GM23338 (cell line): ENCODE measurements at regions not wholly inside any gene's neighbourhood (a gene's known extent, or its start where the extent isn't known, plus 50 kb on each side); places are given as distances from the start of the nearest gene placed in this dataset.

Experiments
- ATAC-seq: fragments of 200-7000 bp; cut with Tn5 transposase; 3 replicates; pipeline ENCODE4 v1.9.1; 2020
- DNase-seq: peaks from one replicate; pipeline ENCODE4 v3.0.0-alpha.2; 2015; ENCODE audit warnings: low spot score
- H2AFZ ChIP-seq: fragments of 200-600 bp; sonication (generic); 2 replicates; pipeline ENCODE4 v1.8.0; 2016; ENCODE audit warnings: antibody characterized with exemption, mild to moderate bottlenecking, moderate library complexity
- H3F3A ChIP-seq: fragments of 200-600 bp; sonication (generic); replicated peaks from 2 replicates; pipeline ENCODE4 v1.8.0; 2017; ENCODE audit warnings: antibody characterized with exemption, mixed run types, low read depth
- H3K27ac ChIP-seq: fragments of 200-600 bp; sonication (generic); 2 replicates; pipeline ENCODE4 v1.6.1; 2016; ENCODE audit warnings: low read depth
- H3K27me3 ChIP-seq: fragments of 200-600 bp; sonication (generic); 2 replicates; pipeline ENCODE4 v1.8.0; 2016; ENCODE audit warnings: mild to moderate bottlenecking, mixed run types, moderate library complexity; ENCODE audit not compliant: insufficient read depth
- H3K36me3 ChIP-seq: fragments of 200-600 bp; sonication (generic); 2 replicates; pipeline ENCODE4 v1.8.0; 2016; ENCODE audit warnings: mild to moderate bottlenecking; ENCODE audit not compliant: insufficient read depth
- H3K4me1 ChIP-seq: fragments of 200-600 bp; sonication (generic); 2 replicates; pipeline ENCODE4 v1.8.0; 2016; ENCODE audit warnings: mild to moderate bottlenecking, moderate library complexity; ENCODE audit not compliant: insufficient read depth
- H3K4me2 ChIP-seq: fragments of 200-600 bp; sonication (generic); 2 replicates; pipeline ENCODE4 v1.7.1; 2017; ENCODE audit warnings: mixed run types
- H3K4me3 ChIP-seq: fragments of 200-600 bp; sonication (generic); 2 replicates; pipeline ENCODE4 v1.6.1; 2016; ENCODE audit warnings: mixed run types
- H3K79me2 ChIP-seq: fragments of 200-600 bp; sonication (generic); replicated peaks from 2 replicates; pipeline ENCODE4 v1.8.0; 2017; ENCODE audit warnings: mild to moderate bottlenecking; ENCODE audit not compliant: insufficient read depth
- H3K9me2 ChIP-seq: fragments of 200-600 bp; sonication (generic); 2 replicates; pipeline ENCODE4 v1.8.0; 2017; ENCODE audit not compliant: insufficient read depth
- H4K20me1 ChIP-seq: fragments of 200-600 bp; sonication (generic); replicated peaks from 2 replicates; pipeline ENCODE4 v1.8.0; 2017; ENCODE audit warnings: mild to moderate bottlenecking; ENCODE audit not compliant: insufficient read depth
- H3K27ac Mint-ChIP-seq: 2 replicates; pipeline ENCODE4 v1.8.0; 2020; ENCODE audit warnings: inconsistent platforms, mild to moderate bottlenecking, moderate library complexity, mixed read lengths
- H3K27me3 Mint-ChIP-seq: 3 replicates; pipeline ENCODE4 v1.8.0; 2022; ENCODE audit warnings: low read depth, mild to moderate bottlenecking, moderate library complexity, mixed read lengths, inconsistent platforms; ENCODE audit not compliant: insufficient read depth, poor library complexity
- H3K36me3 Mint-ChIP-seq: 3 replicates; pipeline ENCODE4 v1.8.0; 2021; ENCODE audit warnings: low read depth, mild to moderate bottlenecking, inconsistent platforms, moderate library complexity, mixed read lengths
- H3K4me1 Mint-ChIP-seq: 3 replicates; pipeline ENCODE4 v1.8.0; 2020; ENCODE audit warnings: mild to moderate bottlenecking, inconsistent platforms, mixed read lengths
- H3K4me3 Mint-ChIP-seq: 3 replicates; pipeline ENCODE4 v1.8.0; 2021; ENCODE audit warnings: moderate library complexity, mild to moderate bottlenecking, inconsistent platforms, mixed read lengths
- H3K9me3 Mint-ChIP-seq: 3 replicates; pipeline ENCODE4 v1.8.0; 2020; ENCODE audit warnings: moderate library complexity, mild to moderate bottlenecking, inconsistent platforms, mixed read lengths
- CREB1 ChIP-seq: fragments of 250-450 bp; sonication (Bioruptor Pico); IDR thresholded peaks from 2 replicates; pipeline ENCODE4 v1.5.0; 2020; ENCODE audit warnings: low read depth, mild to moderate bottlenecking, moderate library complexity
- EZH2 ChIP-seq: fragments of 200-600 bp; sonication (generic); IDR thresholded peaks from one replicate; pipeline ENCODE4 v1.8.0; 2017; ENCODE audit warnings: antibody characterized with exemption, mild to moderate bottlenecking, low read depth; ENCODE audit not compliant: unreplicated experiment
- EZH2phosphoT487 ChIP-seq: fragments of 200-600 bp; sonication (generic); IDR thresholded peaks from one replicate; pipeline ENCODE4 v1.8.1; 2018; ENCODE audit warnings: antibody characterized with exemption; ENCODE audit not compliant: unreplicated experiment
- ZNF114 ChIP-seq: fragments of 250-450 bp; sonication (Bioruptor Pico); IDR thresholded peaks from 2 replicates; pipeline ENCODE4 v1.5.0; 2020; ENCODE audit warnings: mild to moderate bottlenecking, moderate library complexity
- ZNF331 ChIP-seq: fragments of 250-450 bp; sonication (Bioruptor Pico); IDR thresholded peaks from 2 replicates; pipeline ENCODE4 v1.5.0; 2020; ENCODE audit warnings: low read depth, mild to moderate bottlenecking, moderate library complexity
- TF ChIP-seq, protein P1 (sequence below): fragments of 250-450 bp; sonication (Bioruptor Pico); IDR thresholded peaks from 2 replicates; pipeline ENCODE4 v1.5.0; 2020; ENCODE audit warnings: mild to moderate bottlenecking, moderate library complexity
- TF ChIP-seq, protein P2 (sequence below): IDR thresholded peaks from one replicate; pipeline ENCODE4 v1.6.1; 2018; ENCODE audit warnings: antibody characterized with exemption; ENCODE audit not compliant: unreplicated experiment
- TF ChIP-seq, protein P3 (sequence below), 2 experiments: fragments of 200-600 bp in 1 of 2; sonication (generic) in 1 of 2; conservative IDR thresholded peaks; 2 replicates each; pipeline versions ENCODE4 v1.5.1 to v1.6.1; 2016 to 2017; ENCODE audit warnings: antibody characterized with exemption in 2 of 2, low read depth in 2 of 2, mild to moderate bottlenecking in 2 of 2, moderate library complexity in 1 of 2
- TF ChIP-seq, protein P4 (sequence below): IDR thresholded peaks from 2 replicates; pipeline ENCODE4 v1.6.1; 2016; ENCODE audit warnings: antibody characterized with exemption

DNA sequence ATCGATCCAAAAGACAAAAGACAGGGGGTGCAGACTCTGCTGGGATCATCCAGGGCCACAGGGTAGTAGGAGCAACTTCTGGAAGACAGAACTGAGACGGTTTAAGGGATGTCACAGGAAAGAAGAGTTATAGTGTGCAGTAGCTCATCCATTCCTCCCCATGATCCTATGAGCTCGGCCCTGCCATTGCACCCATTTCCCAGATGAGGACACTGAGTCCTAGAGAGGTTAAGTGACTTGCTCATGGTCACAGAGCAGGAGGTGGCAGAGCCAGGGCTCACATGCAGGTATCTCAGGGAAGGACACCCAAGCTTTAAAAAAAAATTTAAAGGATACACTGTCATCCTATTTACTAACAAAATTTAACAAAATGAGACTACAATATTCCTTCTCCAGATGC lies 86.1 kb upstream of the FZD10 start:
- Histone ChIP-seq H4K20me1 (no peaks in the 10 kb centered on the region), H3K36me3 (no peaks in the 10 kb centered on the region), H3K27ac (no peak overlapping the region), H3K9me2 (no peaks in the 10 kb centered on the region), H3K4me1 (no peaks in the 10 kb centered on the region), H3K27me3 (peaks cover 15% of the 10 kb centered on the region; the same call in 1 of the 2 replicates), H2AFZ (no peak overlapping the region), H3K4me3 (no peak overlapping the region), H3K79me2 (no peaks in the 10 kb centered on the region), H3F3A (no peaks in the 10 kb centered on the region), H3K4me2 (no peak overlapping the region)
- Mint-ChIP-seq H3K4me3 (no peak overlapping the region), H3K27me3 (peaks cover 4% of the 10 kb centered on the region), H3K4me1 (no peaks in the 10 kb centered on the region), H3K36me3 (peaks cover 61% of the 10 kb centered on the region), H3K27ac (no peak overlapping the region), H3K9me3 (peaks cover 100% of the 10 kb centered on the region)
- no peak for ATAC-seq
- DNase-seq, result no peak
- TF ChIP-seq ZNF331 (CRISPR knock-in tag), result no peak
- TF ChIP-seq, protein P1, sequence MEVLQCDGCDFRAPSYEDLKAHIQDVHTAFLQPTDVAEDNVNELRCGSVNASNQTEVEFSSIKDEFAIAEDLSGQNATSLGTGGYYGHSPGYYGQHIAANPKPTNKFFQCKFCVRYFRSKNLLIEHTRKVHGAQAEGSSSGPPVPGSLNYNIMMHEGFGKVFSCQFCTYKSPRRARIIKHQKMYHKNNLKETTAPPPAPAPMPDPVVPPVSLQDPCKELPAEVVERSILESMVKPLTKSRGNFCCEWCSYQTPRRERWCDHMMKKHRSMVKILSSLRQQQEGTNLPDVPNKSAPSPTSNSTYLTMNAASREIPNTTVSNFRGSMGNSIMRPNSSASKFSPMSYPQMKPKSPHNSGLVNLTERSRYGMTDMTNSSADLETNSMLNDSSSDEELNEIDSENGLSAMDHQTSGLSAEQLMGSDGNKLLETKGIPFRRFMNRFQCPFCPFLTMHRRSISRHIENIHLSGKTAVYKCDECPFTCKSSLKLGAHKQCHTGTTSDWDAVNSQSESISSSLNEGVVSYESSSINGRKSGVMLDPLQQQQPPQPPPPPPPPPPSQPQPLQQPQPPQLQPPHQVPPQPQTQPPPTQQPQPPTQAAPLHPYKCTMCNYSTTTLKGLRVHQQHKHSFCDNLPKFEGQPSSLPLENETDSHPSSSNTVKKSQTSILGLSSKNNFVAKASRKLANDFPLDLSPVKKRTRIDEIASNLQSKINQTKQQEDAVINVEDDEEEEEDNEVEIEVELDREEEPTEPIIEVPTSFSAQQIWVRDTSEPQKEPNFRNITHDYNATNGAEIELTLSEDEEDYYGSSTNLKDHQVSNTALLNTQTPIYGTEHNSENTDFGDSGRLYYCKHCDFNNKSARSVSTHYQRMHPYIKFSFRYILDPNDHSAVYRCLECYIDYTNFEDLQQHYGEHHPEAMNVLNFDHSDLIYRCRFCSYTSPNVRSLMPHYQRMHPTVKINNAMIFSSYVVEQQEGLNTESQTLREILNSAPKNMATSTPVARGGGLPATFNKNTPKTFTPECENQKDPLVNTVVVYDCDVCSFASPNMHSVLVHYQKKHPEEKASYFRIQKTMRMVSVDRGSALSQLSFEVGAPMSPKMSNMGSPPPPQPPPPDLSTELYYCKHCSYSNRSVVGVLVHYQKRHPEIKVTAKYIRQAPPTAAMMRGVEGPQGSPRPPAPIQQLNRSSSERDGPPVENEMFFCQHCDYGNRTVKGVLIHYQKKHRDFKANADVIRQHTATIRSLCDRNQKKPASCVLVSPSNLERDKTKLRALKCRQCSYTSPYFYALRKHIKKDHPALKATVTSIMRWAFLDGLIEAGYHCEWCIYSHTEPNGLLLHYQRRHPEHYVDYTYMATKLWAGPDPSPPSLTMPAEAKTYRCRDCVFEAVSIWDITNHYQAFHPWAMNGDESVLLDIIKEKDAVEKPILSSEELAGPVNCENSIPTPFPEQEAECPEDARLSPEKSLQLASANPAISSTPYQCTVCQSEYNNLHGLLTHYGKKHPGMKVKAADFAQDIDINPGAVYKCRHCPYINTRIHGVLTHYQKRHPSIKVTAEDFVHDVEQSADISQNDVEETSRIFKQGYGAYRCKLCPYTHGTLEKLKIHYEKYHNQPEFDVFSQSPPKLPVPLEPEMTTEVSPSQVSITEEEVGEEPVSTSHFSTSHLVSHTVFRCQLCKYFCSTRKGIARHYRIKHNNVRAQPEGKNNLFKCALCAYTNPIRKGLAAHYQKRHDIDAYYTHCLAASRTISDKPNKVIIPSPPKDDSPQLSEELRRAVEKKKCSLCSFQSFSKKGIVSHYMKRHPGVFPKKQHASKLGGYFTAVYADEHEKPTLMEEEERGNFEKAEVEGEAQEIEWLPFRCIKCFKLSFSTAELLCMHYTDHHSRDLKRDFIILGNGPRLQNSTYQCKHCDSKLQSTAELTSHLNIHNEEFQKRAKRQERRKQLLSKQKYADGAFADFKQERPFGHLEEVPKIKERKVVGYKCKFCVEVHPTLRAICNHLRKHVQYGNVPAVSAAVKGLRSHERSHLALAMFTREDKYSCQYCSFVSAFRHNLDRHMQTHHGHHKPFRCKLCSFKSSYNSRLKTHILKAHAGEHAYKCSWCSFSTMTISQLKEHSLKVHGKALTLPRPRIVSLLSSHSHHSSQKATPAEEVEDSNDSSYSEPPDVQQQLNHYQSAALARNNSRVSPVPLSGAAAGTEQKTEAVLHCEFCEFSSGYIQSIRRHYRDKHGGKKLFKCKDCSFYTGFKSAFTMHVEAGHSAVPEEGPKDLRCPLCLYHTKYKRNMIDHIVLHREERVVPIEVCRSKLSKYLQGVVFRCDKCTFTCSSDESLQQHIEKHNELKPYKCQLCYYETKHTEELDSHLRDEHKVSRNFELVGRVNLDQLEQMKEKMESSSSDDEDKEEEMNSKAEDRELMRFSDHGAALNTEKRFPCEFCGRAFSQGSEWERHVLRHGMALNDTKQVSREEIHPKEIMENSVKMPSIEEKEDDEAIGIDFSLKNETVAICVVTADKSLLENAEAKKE (CRISPR knock-in tag), result no peak
- no peak for TF ChIP-seq EZH2
- TF ChIP-seq, protein P2, sequence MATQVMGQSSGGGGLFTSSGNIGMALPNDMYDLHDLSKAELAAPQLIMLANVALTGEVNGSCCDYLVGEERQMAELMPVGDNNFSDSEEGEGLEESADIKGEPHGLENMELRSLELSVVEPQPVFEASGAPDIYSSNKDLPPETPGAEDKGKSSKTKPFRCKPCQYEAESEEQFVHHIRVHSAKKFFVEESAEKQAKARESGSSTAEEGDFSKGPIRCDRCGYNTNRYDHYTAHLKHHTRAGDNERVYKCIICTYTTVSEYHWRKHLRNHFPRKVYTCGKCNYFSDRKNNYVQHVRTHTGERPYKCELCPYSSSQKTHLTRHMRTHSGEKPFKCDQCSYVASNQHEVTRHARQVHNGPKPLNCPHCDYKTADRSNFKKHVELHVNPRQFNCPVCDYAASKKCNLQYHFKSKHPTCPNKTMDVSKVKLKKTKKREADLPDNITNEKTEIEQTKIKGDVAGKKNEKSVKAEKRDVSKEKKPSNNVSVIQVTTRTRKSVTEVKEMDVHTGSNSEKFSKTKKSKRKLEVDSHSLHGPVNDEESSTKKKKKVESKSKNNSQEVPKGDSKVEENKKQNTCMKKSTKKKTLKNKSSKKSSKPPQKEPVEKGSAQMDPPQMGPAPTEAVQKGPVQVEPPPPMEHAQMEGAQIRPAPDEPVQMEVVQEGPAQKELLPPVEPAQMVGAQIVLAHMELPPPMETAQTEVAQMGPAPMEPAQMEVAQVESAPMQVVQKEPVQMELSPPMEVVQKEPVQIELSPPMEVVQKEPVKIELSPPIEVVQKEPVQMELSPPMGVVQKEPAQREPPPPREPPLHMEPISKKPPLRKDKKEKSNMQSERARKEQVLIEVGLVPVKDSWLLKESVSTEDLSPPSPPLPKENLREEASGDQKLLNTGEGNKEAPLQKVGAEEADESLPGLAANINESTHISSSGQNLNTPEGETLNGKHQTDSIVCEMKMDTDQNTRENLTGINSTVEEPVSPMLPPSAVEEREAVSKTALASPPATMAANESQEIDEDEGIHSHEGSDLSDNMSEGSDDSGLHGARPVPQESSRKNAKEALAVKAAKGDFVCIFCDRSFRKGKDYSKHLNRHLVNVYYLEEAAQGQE, result no peak
- TF ChIP-seq, protein P3, sequence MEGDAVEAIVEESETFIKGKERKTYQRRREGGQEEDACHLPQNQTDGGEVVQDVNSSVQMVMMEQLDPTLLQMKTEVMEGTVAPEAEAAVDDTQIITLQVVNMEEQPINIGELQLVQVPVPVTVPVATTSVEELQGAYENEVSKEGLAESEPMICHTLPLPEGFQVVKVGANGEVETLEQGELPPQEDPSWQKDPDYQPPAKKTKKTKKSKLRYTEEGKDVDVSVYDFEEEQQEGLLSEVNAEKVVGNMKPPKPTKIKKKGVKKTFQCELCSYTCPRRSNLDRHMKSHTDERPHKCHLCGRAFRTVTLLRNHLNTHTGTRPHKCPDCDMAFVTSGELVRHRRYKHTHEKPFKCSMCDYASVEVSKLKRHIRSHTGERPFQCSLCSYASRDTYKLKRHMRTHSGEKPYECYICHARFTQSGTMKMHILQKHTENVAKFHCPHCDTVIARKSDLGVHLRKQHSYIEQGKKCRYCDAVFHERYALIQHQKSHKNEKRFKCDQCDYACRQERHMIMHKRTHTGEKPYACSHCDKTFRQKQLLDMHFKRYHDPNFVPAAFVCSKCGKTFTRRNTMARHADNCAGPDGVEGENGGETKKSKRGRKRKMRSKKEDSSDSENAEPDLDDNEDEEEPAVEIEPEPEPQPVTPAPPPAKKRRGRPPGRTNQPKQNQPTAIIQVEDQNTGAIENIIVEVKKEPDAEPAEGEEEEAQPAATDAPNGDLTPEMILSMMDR (conservative IDR thresholded peaks at IDR 0.05; ENCODE audit: low read depth in 2 of 2), result no peak
- TF ChIP-seq EZH2phosphoT487, result no peak
- no peak for TF ChIP-seq CREB1 (CRISPR knock-in tag)
- no peak for TF ChIP-seq ZNF114 (CRISPR knock-in tag)
- TF ChIP-seq, protein P4, sequence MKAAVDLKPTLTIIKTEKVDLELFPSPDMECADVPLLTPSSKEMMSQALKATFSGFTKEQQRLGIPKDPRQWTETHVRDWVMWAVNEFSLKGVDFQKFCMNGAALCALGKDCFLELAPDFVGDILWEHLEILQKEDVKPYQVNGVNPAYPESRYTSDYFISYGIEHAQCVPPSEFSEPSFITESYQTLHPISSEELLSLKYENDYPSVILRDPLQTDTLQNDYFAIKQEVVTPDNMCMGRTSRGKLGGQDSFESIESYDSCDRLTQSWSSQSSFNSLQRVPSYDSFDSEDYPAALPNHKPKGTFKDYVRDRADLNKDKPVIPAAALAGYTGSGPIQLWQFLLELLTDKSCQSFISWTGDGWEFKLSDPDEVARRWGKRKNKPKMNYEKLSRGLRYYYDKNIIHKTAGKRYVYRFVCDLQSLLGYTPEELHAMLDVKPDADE, result no peak
